MM.1S (cell line): ENCODE measurements at regions not wholly inside any gene's neighbourhood (a gene's known extent, or its start where the extent isn't known, plus 50 kb on each side); places are given as distances from the start of the nearest gene placed in this dataset.

ENCODE experiments used
- CTCF ChIP-seq: fragments of 300-600 bp; sonication (generic); IDR thresholded peaks from 2 replicates; pipeline ENCODE4 v1.5.1; 2016; ENCODE audit warnings: antibody characterized with exemption, low read length, mixed read lengths
- EZH2phosphoT487 ChIP-seq: fragments of 300-600 bp; sonication (generic); IDR thresholded peaks from 2 replicates; pipeline ENCODE4 v1.6.1; 2018; ENCODE audit warnings: antibody characterized with exemption, low read length

- TF ChIP-seq CTCF, result no peak
- no peak for TF ChIP-seq EZH2phosphoT487
These were observed 185.3 kb upstream of the USP24 start for GRCh38 chr1:55400508-55400907.
